HCT116 (cell line): ENCODE measurements at regions not wholly inside any gene's neighbourhood (a gene's known extent, or its start where the extent isn't known, plus 50 kb on each side); places are given as distances from the start of the nearest gene placed in this dataset.

Source experiments
- CBX3 ChIP-seq: IDR thresholded peaks from 2 replicates; pipeline ENCODE4 v1.6.1; 2012; ENCODE audit warnings: low read depth
- CTCF ChIP-seq, 3 experiments: fragments of 200-600 bp in 1 of 3; sonication (generic) in 1 of 3; IDR thresholded peaks in 2 of 3; conservative IDR thresholded peaks in 1 of 3; 2 replicates each; pipeline ENCODE4 v1.5.1; 2012 to 2017; ENCODE audit warnings: low read depth in 2 of 3, low read length in 2 of 3, antibody characterized with exemption in 1 of 3, borderline replicate concordance in 1 of 3, control low read depth in 1 of 3, mild to moderate bottlenecking in 1 of 3, mixed read lengths in 1 of 3, mixed run types in 1 of 3, moderate library complexity in 1 of 3; ENCODE audit not compliant: insufficient read depth in 1 of 3
- EZH2phosphoT487 ChIP-seq: fragments of 200-600 bp; IDR thresholded peaks from 2 replicates; pipeline ENCODE4 v1.6.1; 2018; ENCODE audit warnings: antibody characterized with exemption, borderline replicate concordance
- MAX ChIP-seq: IDR thresholded peaks from 2 replicates; pipeline ENCODE4 v1.6.1; 2012
- POLR2A ChIP-seq: IDR thresholded peaks from 2 replicates; pipeline ENCODE4 v1.7.0; 2011; ENCODE audit warnings: borderline replicate concordance; ENCODE audit not compliant: insufficient read depth, insufficient read length; ENCODE audit errors: extremely low read depth
- POLR2AphosphoS5 ChIP-seq: IDR thresholded peaks from 2 replicates; pipeline ENCODE4 v1.6.1; 2011; ENCODE audit warnings: mild to moderate bottlenecking, low read depth, low read length, moderate library complexity
- RAD21 ChIP-seq: IDR thresholded peaks from 2 replicates; pipeline ENCODE4 v1.6.1; 2012; ENCODE audit warnings: low read depth, mild to moderate bottlenecking
- REST ChIP-seq: IDR thresholded peaks from 2 replicates; pipeline ENCODE4 v1.6.1; 2012; ENCODE audit warnings: low read depth
- YY1 ChIP-seq: IDR thresholded peaks from 2 replicates; pipeline ENCODE4 v1.6.1; 2011; ENCODE audit warnings: low read length, low read depth, moderate library complexity, mild to moderate bottlenecking; ENCODE audit not compliant: insufficient replicate concordance; ENCODE audit errors: extremely low read depth

GRCh38 chr16:9476744-9477143, 385.3 kb downstream of the HAPSTR1 start:
- TF ChIP-seq YY1 (no peak), POLR2A (no peak), CTCF (IDR thresholded peaks at IDR 0.05 in 2 of 3, conservative IDR thresholded peaks at IDR 0.05 in 1 of 3; ENCODE audit: borderline replicate concordance in 1 of 3, insufficient read depth in 1 of 3, low read depth in 2 of 3, low read length in 2 of 3) (no peak), RAD21 (no peak), CBX3 (no peak), POLR2AphosphoS5 (no peak), EZH2phosphoT487 (no peak), MAX (no peak), REST (no peak)
